ENCODE measurements at regions not wholly inside any gene's neighbourhood (a gene's known extent, or its start where the extent isn't known, plus 50 kb on each side); places are given as distances from the start of the nearest gene placed in this dataset.
"Not testable (repeated sequence)": the region's sequence is repeated elsewhere in the genome, so short reads cannot be mapped to it uniquely, and the experiment has no call there.

- DNase-seq = no peak
Measured at GRCh38 chr7:130789436-130789835, 55.4 kb upstream of the KLF14 start.

GRCh38 chr7:130791746-130792145 is 57.7 kb upstream of the KLF14 start:
- no peak for DNase-seq

- no peak for DNase-seq
Measured at GRCh38 chr7:130793855-130794618, 60.0 kb upstream of the KLF14 start.

GRCh38 chr7:130794619-130794922 is 60.6 kb upstream of the KLF14 start:
- no peak for DNase-seq

- DNase-seq = not testable (repeated sequence)
Measured at GRCh38 chr7:130796425-130796824, 62.4 kb upstream of the KLF14 start.

- DNase-seq = no peak
Measured at GRCh38 chr7:130803127-130803526, 69.1 kb upstream of the KLF14 start.

- no peak for DNase-seq
Measured at GRCh38 chr7:130804220-130804619, 70.2 kb upstream of the KLF14 start.

GRCh38 chr7:130812819-130813218 is 78.8 kb upstream of the KLF14 start:
- DNase-seq = not testable (repeated sequence)

- DNase-seq = no peak
Measured at GRCh38 chr7:130814778-130815335, 80.8 kb upstream of the KLF14 start.

- DNase-seq = no peak
Measured at GRCh38 chr7:130818056-130818455, 84.0 kb upstream of the KLF14 start.

- DNase-seq = no peak
Measured at GRCh38 chr7:130821864-130822263, 87.9 kb upstream of the KLF14 start.

- no peak for DNase-seq
Measured at GRCh38 chr7:130822642-130823041, 88.6 kb upstream of the KLF14 start.

GRCh38 chr7:130823060-130823459 is 89.1 kb upstream of the KLF14 start:
- no peak for DNase-seq

- DNase-seq = no peak
Measured at GRCh38 chr7:130825819-130826218, 91.8 kb upstream of the KLF14 start.

- no peak for DNase-seq
Measured at GRCh38 chr7:130829415-130829814, 95.4 kb upstream of the KLF14 start.

- DNase-seq = no peak
Measured at GRCh38 chr7:130831322-130831721, 97.3 kb upstream of the KLF14 start.

GRCh38 chr7:130831817-130832481 is 97.9 kb upstream of the KLF14 start:
- DNase-seq = no peak

- no peak for DNase-seq
Measured at GRCh38 chr7:130838738-130839137, 104.7 kb upstream of the KLF14 start.

- DNase-seq = no peak
Measured at GRCh38 chr7:130840599-130840998, 106.6 kb upstream of the KLF14 start.

- DNase-seq = no peak
Measured at GRCh38 chr7:130841416-130841815, 107.4 kb upstream of the KLF14 start.

- DNase-seq = no peak
Measured at GRCh38 chr7:130843703-130844102, 109.7 kb upstream of the KLF14 start.

- no peak for DNase-seq
Measured at GRCh38 chr7:130844811-130845580, 111.0 kb upstream of the KLF14 start.

GRCh38 chr7:130845581-130846085 is 111.6 kb upstream of the KLF14 start:
- no peak for DNase-seq
